ENCODE measurements at regions not wholly inside any gene's neighbourhood (a gene's known extent, or its start where the extent isn't known, plus 50 kb on each side); places are given as distances from the start of the nearest gene placed in this dataset.

- no peak for DNase-seq
- Histone ChIP-seq H3K27me3 (ENCODE audit: control insufficient read depth in 3 of 3, insufficient read depth in 3 of 3, low read length in 2 of 3) (no peaks in the 10 kb centered on the region), H3K4me3 (no peak overlapping the region), H3K9ac (ENCODE audit: insufficient read depth in 1 of 2, low read length in 2 of 2) (no peak overlapping the region), H3K36me3 (ENCODE audit: control insufficient read depth in 4 of 4, insufficient read depth in 4 of 4, low read length in 4 of 4) (no peaks in the 10 kb centered on the region), H3K4me1 (ENCODE audit: control insufficient read depth in 5 of 5, insufficient read depth in 5 of 5, low read length in 5 of 5) (peaks cover 0 to 8% (median 2%) of the 10 kb centered on the region in 5 donors), H3K9me3 (ENCODE audit: control insufficient read depth in 4 of 4, insufficient read depth in 3 of 4, low read length in 3 of 4) (no peaks in the 10 kb centered on the region), H3K27ac (ENCODE audit: low read depth in 1 of 2, low read length in 1 of 2) (no peak overlapping the region)
- no peak for TF ChIP-seq CTCF (IDR thresholded peaks at IDR 0.05; ENCODE audit: control extremely low read depth, extremely low read depth)
- ATAC-seq (ENCODE audit: insufficient read depth, low FRiP score) = no peak
- 96% methylated on average over 2 of the region's 2 CpGs for WGBS, 2 donors
Measured at GRCh38 chr4:37767019-37767418, 59.5 kb upstream of the PGM2 start.

GRCh38 chr4:37765741-37766140, 60.7 kb upstream of the PGM2 start:
- Histone ChIP-seq H3K9ac (ENCODE audit: insufficient read depth in 1 of 2, low read length in 2 of 2) (no peak overlapping the region), H3K27ac (ENCODE audit: low read depth in 1 of 2, low read length in 1 of 2) (no peak overlapping the region), H3K9me3 (ENCODE audit: control insufficient read depth in 4 of 4, insufficient read depth in 3 of 4, low read length in 3 of 4) (peaks cover 0 to 2% (median 0%) of the 10 kb centered on the region in 4 donors), H3K4me1 (ENCODE audit: control insufficient read depth in 5 of 5, insufficient read depth in 5 of 5, low read length in 5 of 5) (peaks cover 0 to 8% (median 3%) of the 10 kb centered on the region in 5 donors), H3K36me3 (ENCODE audit: control insufficient read depth in 4 of 4, insufficient read depth in 4 of 4, low read length in 4 of 4) (no peaks in the 10 kb centered on the region), H3K27me3 (ENCODE audit: control insufficient read depth in 3 of 3, insufficient read depth in 3 of 3, low read length in 2 of 3) (no peaks in the 10 kb centered on the region), H3K4me3 (no peak overlapping the region)
- ATAC-seq (ENCODE audit: insufficient read depth, low FRiP score) (no peak), DNase-seq (no peak)
- 64 to 86% methylated on average over 1 of the region's 1 CpG for WGBS, 2 donors
- no peak for TF ChIP-seq CTCF (IDR thresholded peaks at IDR 0.05; ENCODE audit: control extremely low read depth, extremely low read depth)

DNA sequence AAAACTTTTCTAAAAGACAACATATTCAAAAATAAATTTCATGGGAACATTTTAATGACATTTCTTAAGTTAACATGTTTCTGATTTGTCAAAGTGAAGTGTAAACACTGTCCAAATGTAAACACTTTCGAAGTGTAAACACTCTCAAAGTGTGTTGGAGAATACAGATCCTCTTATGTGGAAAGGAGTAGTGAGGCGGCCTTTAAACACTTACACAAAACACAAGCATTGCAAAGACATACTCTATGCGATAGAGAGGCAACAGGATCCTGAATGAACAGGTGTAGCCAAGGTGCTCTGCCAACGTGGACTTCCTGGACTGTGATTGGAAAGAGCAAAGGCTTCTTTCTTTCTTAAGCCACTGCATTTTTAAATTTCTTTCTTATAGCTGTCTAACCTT, 62.7 kb upstream of the PGM2 start:
- Histone ChIP-seq H3K4me3 (no peak overlapping the region), H3K4me1 (ENCODE audit: control insufficient read depth in 5 of 5, insufficient read depth in 5 of 5, low read length in 5 of 5) (peaks cover 0 to 8% (median 3%) of the 10 kb centered on the region in 5 donors), H3K9me3 (ENCODE audit: control insufficient read depth in 4 of 4, insufficient read depth in 3 of 4, low read length in 3 of 4) (peaks cover 0 to 2% (median 0%) of the 10 kb centered on the region in 4 donors), H3K27ac (ENCODE audit: low read depth in 1 of 2, low read length in 1 of 2) (no peak overlapping the region), H3K9ac (ENCODE audit: insufficient read depth in 1 of 2, low read length in 2 of 2) (no peak overlapping the region), H3K27me3 (ENCODE audit: control insufficient read depth in 3 of 3, insufficient read depth in 3 of 3, low read length in 2 of 3) (no peaks in the 10 kb centered on the region), H3K36me3 (ENCODE audit: control insufficient read depth in 4 of 4, insufficient read depth in 4 of 4, low read length in 4 of 4) (no peaks in the 10 kb centered on the region)
- ATAC-seq (ENCODE audit: insufficient read depth, low FRiP score) = peak; percentile 42
- no peak for TF ChIP-seq CTCF (IDR thresholded peaks at IDR 0.05; ENCODE audit: control extremely low read depth, extremely low read depth)
- peak in 2 of 3 donors; percentile 32 to 50 for DNase-seq
- WGBS, 2 donors = 56 to 77% methylated on average over 4 of the region's 4 CpGs

DNA sequence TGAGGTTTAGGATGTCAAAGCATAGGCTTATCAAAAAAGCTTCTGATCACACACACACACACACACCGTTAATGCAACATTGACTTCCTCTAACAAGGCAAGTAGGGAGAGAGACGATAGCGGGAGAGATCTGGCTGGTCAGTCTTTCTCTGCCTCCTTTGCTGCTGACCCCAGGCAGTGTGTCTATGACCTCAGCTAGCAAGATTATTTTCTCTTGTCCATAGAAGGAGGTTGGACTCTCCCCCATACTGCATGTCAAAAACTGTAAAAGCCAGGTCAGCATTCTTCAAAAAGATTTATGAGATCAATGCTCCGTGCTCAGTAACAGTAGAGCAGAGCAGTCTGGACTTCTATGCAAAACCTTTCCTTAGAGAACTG, 63.5 kb upstream of the PGM2 start:
- no peak for TF ChIP-seq CTCF (IDR thresholded peaks at IDR 0.05; ENCODE audit: control extremely low read depth, extremely low read depth)
- ATAC-seq (ENCODE audit: insufficient read depth, low FRiP score) = no peak

More for the DNA sequence above, 63.5 kb upstream of the PGM2 start:
- H3K4me3 ChIP-seq = no peak overlapping the region
- H3K9ac ChIP-seq (ENCODE audit: insufficient read depth in 1 of 2, low read length in 2 of 2) = no peak overlapping the region
- WGBS, 2 donors = 24 to 33% methylated on average over 4 of the region's 4 CpGs
- no peaks in the 10 kb centered on the region for H3K27me3 ChIP-seq (ENCODE audit: control insufficient read depth in 3 of 3, insufficient read depth in 3 of 3, low read length in 2 of 3)
- no peak overlapping the region for H3K27ac ChIP-seq (ENCODE audit: low read depth in 1 of 2, low read length in 1 of 2)
- peaks cover 3 to 15% (median 6%) of the 10 kb centered on the region in 5 donors for H3K4me1 ChIP-seq (ENCODE audit: control insufficient read depth in 5 of 5, insufficient read depth in 5 of 5, low read length in 5 of 5)
- no peak for DNase-seq
- H3K9me3 ChIP-seq (ENCODE audit: control insufficient read depth in 4 of 4, insufficient read depth in 3 of 4, low read length in 3 of 4) = peaks cover 0 to 2% (median 0%) of the 10 kb centered on the region in 4 donors
- no peaks in the 10 kb centered on the region for H3K36me3 ChIP-seq (ENCODE audit: control insufficient read depth in 4 of 4, insufficient read depth in 4 of 4, low read length in 4 of 4)

Data from lung (tissue), 11 donors.